H1 (cell line): ENCODE measurements at regions not wholly inside any gene's neighbourhood (a gene's known extent, or its start where the extent isn't known, plus 50 kb on each side); places are given as distances from the start of the nearest gene placed in this dataset.

Source experiments
- CHD7 ChIP-seq: fragments of 300-600 bp; sonication (generic); IDR thresholded peaks from 2 replicates; pipeline ENCODE4 v1.7.1; 2012; ENCODE audit warnings: low read length, moderate library complexity, mild to moderate bottlenecking, inconsistent platforms; ENCODE audit not compliant: insufficient replicate concordance
- CTCF ChIP-seq, 3 experiments: IDR thresholded peaks; 1 replicate in 2 of 3; 2 replicates in 1 of 3; pipeline versions ENCODE4 v1.5.1 to v1.6.1; 2011; ENCODE audit warnings: low read length in 3 of 3, mild to moderate bottlenecking in 3 of 3, inconsistent platforms in 2 of 3, low read depth in 1 of 3, moderate library complexity in 1 of 3; ENCODE audit not compliant: insufficient read depth in 1 of 3; ENCODE audit errors: control extremely low read depth in 1 of 3
- HDAC6 ChIP-seq: IDR thresholded peaks from one replicate; pipeline ENCODE4 v1.7.1; 2012; ENCODE audit warnings: low read depth, mild to moderate bottlenecking, inconsistent platforms, low read length, moderate library complexity
- KDM5A ChIP-seq: fragments of 200-600 bp; IDR thresholded peaks from 2 replicates; pipeline ENCODE4 v1.7.1; 2012; ENCODE audit warnings: mild to moderate bottlenecking, low read length, inconsistent platforms, mixed read lengths
- POU5F1 ChIP-seq: IDR thresholded peaks from 2 replicates; pipeline ENCODE4 v1.6.1; 2011; ENCODE audit warnings: low read depth, mild to moderate bottlenecking, low read length, moderate library complexity
- SRF ChIP-seq: IDR thresholded peaks from 2 replicates; pipeline ENCODE4 v1.6.1; 2011; ENCODE audit warnings: mild to moderate bottlenecking, low read depth, low read length, moderate library complexity
- TCF12 ChIP-seq: IDR thresholded peaks from 2 replicates; pipeline ENCODE4 v1.6.1; 2011; ENCODE audit warnings: low read depth, mild to moderate bottlenecking, low read length

DNA sequence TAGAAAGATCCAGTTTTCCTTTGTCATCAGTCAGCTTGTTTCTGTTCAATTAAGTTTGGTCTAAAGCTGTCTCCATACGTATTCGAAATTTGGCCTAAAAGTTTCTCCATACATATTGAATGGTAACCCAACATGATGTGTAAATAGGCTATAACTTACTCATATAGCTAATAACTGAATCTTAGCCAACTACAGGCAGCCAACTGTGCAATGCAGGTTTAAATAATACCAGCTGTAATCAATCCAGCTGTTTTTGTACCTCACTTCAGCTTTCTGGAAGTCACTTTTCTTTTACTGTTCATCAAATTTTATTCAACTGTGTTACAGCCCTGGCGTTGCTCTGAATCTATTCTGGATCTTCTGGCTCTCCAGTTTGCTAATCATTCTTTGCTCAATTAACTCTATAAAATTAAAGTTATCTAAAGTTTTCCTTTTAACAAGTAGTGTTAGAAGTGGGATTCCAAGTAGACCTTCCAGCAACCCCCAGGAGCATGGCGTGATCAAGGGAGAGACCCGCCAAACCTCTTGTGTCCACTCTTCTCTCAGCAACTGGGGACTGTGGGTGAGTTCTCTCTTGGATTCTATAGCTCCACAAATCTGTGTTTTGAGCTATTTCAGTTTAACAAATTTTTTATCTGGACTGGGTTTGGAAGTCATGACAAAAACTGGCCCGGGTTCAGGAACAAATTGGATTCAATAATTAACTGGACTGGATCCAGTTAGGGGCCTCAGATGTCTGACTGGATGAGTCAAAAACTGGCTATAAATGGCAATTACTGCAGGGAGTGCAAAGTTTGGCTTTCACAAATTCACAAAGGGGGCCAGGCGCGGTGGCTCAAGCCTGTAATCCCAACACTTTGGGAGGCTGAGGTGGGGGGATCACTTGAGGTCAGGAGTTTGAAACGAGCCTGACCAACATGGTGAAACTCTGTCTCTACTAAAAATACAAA lies 329.7 kb upstream of the ST6GAL2 start (continued):
- no peak for TF ChIP-seq CHD7
- no peak for TF ChIP-seq TCF12
- no peak for TF ChIP-seq POU5F1
- no peak for TF ChIP-seq CTCF (IDR thresholded peaks at IDR 0.05; ENCODE audit: control extremely low read depth in 1 of 3, insufficient read depth in 1 of 3, low read depth in 1 of 3, low read length in 3 of 3)
- TF ChIP-seq KDM5A = no peak
- no peak for TF ChIP-seq HDAC6
- no peak for TF ChIP-seq SRF
